Esophagus squamous epithelium (tissue), 5 donors: ENCODE measurements at regions not wholly inside any gene's neighbourhood (a gene's known extent, or its start where the extent isn't known, plus 50 kb on each side); places are given as distances from the start of the nearest gene placed in this dataset.

Source experiments
- DNase-seq: peaks from one replicate; lab custom pipeline; 2025; lab: John Stamatoyannopoulos, UW
- H3K27ac ChIP-seq, 4 donors: fragments of 200-600 bp; sonication (generic); one replicate each; pipeline ENCODE4 v1.5.1; 2016 to 2019; ENCODE audit warnings: mild to moderate bottlenecking in 1 of 4
- H3K27me3 ChIP-seq, 4 donors: fragments of 200-600 bp; sonication (generic); 1 replicate in 3 of 4; 2 replicates in 1 of 4; pipeline versions ENCODE4 v1.5.1 to v1.6.0; 2017 to 2021; ENCODE audit warnings: antibody characterized with exemption in 1 of 4
- H3K36me3 ChIP-seq, 3 donors: fragments of 200-600 bp; sonication (generic); one replicate each; pipeline ENCODE4 v1.5.1; 2016 to 2019
- H3K4me1 ChIP-seq, 3 donors: fragments of 200-600 bp; sonication (generic); one replicate each; pipeline ENCODE4 v1.5.1; 2017 to 2019
- H3K4me3 ChIP-seq, 4 donors: fragments of 200-600 bp; sonication (generic); 1 replicate in 3 of 4; 2 replicates in 1 of 4; pipeline ENCODE4 v1.5.1; 2016 to 2019; ENCODE audit warnings: mild to moderate bottlenecking in 2 of 4, moderate library complexity in 1 of 4
- H3K9me3 ChIP-seq, 3 donors: fragments of 200-600 bp; sonication (generic); one replicate each; pipeline ENCODE4 v1.5.1; 2016 to 2019
- CTCF ChIP-seq, 6 experiments: fragments of 450-650 bp in 4 of 6; fragments of 200-600 bp in 2 of 6; sonication (generic) in 2 of 6; IDR thresholded peaks; one replicate each; pipeline ENCODE4 v1.5.1; 2016 to 2019; ENCODE audit warnings: antibody characterized with exemption in 6 of 6, mild to moderate bottlenecking in 4 of 6, moderate library complexity in 4 of 6
- POLR2A ChIP-seq, 4 donors: fragments of 450-650 bp; IDR thresholded peaks; one replicate each; pipeline ENCODE4 v1.6.1; 2017; ENCODE audit warnings: antibody characterized with exemption in 4 of 4, mild to moderate bottlenecking in 4 of 4, moderate library complexity in 3 of 4
- WGBS, 2 donors: methylation state at CpG; one replicate each; pipeline ENCODE4 v1.1.5; 2018; 5-methylcytosine and 5-hydroxymethylcytosine counted together
- intact Hi-C: fragments of 100-400 bp; cut with DNase I; formaldehyde crosslinking; loops from one replicate; pipeline ENCODE4 v1.15.0; 2022
- donor health status: DM: yes; HTN: yes; CAD: no.

GRCh38 chr11:120061036-120061760 is 76.7 kb downstream of the TRIM29 start:
- intact Hi-C loops: no loop called here

GRCh38 chr11:120060512-120060911 is 77.4 kb downstream of the TRIM29 start:
- no peak for TF ChIP-seq CTCF (IDR thresholded peaks at IDR 0.05)
- intact Hi-C loops: no loop called here

More at GRCh38 chr11:120061036-120061760, 76.7 kb downstream of the TRIM29 start:
- Histone ChIP-seq H3K4me1 (peaks cover 10 to 55% (median 13%) of the 10 kb centered on the region in 3 donors), H3K9me3 (no peaks in the 10 kb centered on the region), H3K36me3 (no peaks in the 10 kb centered on the region), H3K27me3 (peaks cover 0 to 15% (median 0%) of the 10 kb centered on the region in 4 donors), H3K4me3 (no peak overlapping the region), H3K27ac (no peak overlapping the region)
- no peak for DNase-seq
- 69 to 77% methylated on average over 4 to 9 of the region's 12 CpGs for WGBS, 2 donors
- no peak for TF ChIP-seq CTCF (IDR thresholded peaks at IDR 0.05)
- no peak for TF ChIP-seq POLR2A (IDR thresholded peaks at IDR 0.05)

GRCh38 chr11:120058931-120059330 is 79.0 kb downstream of the TRIM29 start:
- Histone ChIP-seq H3K27ac (no peak overlapping the region), H3K27me3 (peaks cover 0 to 7% (median 0%) of the 10 kb centered on the region in 4 donors), H3K4me3 (no peak overlapping the region), H3K4me1 (peaks cover 10 to 56% (median 17%) of the 10 kb centered on the region in 3 donors), H3K9me3 (no peaks in the 10 kb centered on the region), H3K36me3 (no peaks in the 10 kb centered on the region)
- DNase-seq: no peak
- WGBS, 2 donors: 88 to 94% methylated on average over 4 of the region's 4 CpGs
- TF ChIP-seq CTCF (IDR thresholded peaks at IDR 0.05) (no peak), POLR2A (IDR thresholded peaks at IDR 0.05) (no peak)
- intact Hi-C loops: no loop called here

More at GRCh38 chr11:120060512-120060911, 77.4 kb downstream of the TRIM29 start:
- no peak for DNase-seq
- 79 to 95% methylated on average over 7 of the region's 7 CpGs for WGBS, 2 donors
- H3K9me3 ChIP-seq: no peaks in the 10 kb centered on the region
- peaks cover 0 to 9% (median 0%) of the 10 kb centered on the region in 4 donors for H3K27me3 ChIP-seq
- H3K36me3 ChIP-seq: no peaks in the 10 kb centered on the region
- peaks cover 10 to 62% (median 17%) of the 10 kb centered on the region in 3 donors for H3K4me1 ChIP-seq
- no peak overlapping the region for H3K4me3 ChIP-seq
- H3K27ac ChIP-seq: no peak overlapping the region

GRCh38 chr11:120057595-120058581 is 80.0 kb downstream of the TRIM29 start:
- Histone ChIP-seq H3K9me3 (no peaks in the 10 kb centered on the region), H3K4me1 (peaks cover 10 to 47% (median 17%) of the 10 kb centered on the region in 3 donors), H3K27me3 (peaks cover 0 to 7% (median 0%) of the 10 kb centered on the region in 4 donors), H3K4me3 (no peak overlapping the region), H3K27ac (peak overlapping the region in 1 of 4 donors; percentile 7), H3K36me3 (no peaks in the 10 kb centered on the region)
- DNase-seq: no peak
- intact Hi-C loops: no loop called here
- whole genome bisulfite sequencing, 2 donors: 55 to 64% methylated on average over 12 to 15 of the region's 18 CpGs
- TF ChIP-seq CTCF (IDR thresholded peaks at IDR 0.05) (no peak), POLR2A (IDR thresholded peaks at IDR 0.05) (no peak)
